ENCODE measurements at regions not wholly inside any gene's neighbourhood (a gene's known extent, or its start where the extent isn't known, plus 50 kb on each side); places are given as distances from the start of the nearest gene placed in this dataset.

- H3K79me2 ChIP-seq (ENCODE audit: insufficient read depth, low read length) = no peaks in the 10 kb centered on the region
- 54% methylated on average over 11 of the region's 12 CpGs for WGBS (ENCODE audit: insufficient coverage)
- no peaks in the 10 kb centered on the region for H4K20me1 ChIP-seq (ENCODE audit: insufficient read depth, low read length)
- Mint-ChIP-seq H3K9me3 (peaks cover under 1 to 16% (median 12%) of the 10 kb centered on the region in 7 donors), H3K27me3 (ENCODE audit: low read depth in 3 of 3) (peaks cover 25 to 30% (median 27%) of the 10 kb centered on the region in 3 donors), H3K4me1 (no peaks in the 10 kb centered on the region), H3K36me3 (no peaks in the 10 kb centered on the region), H3K27ac (no peak overlapping the region), H3K4me3 (no peak overlapping the region)
- no peak overlapping the region for H2AFZ ChIP-seq (ENCODE audit: insufficient read depth, low read depth, low read length, poor library complexity, severe bottlenecking)
- peaks cover 0 to 23% of the 10 kb centered on the region in 2 donors for H3K27me3 ChIP-seq (ENCODE audit: control insufficient read depth in 2 of 2, insufficient read depth in 2 of 2, low read length in 2 of 2)
- H3K36me3 ChIP-seq (replicated peaks in 1 of 2; ENCODE audit: control insufficient read depth in 1 of 2, insufficient read depth in 2 of 2, low read length in 2 of 2) = no peaks in the 10 kb centered on the region
- H3K9me3 ChIP-seq (replicated peaks in 1 of 2; ENCODE audit: control insufficient read depth in 1 of 2, insufficient read depth in 1 of 2, low read length in 2 of 2) = peaks cover 0 to 12% of the 10 kb centered on the region in 2 donors
- no peak overlapping the region for H3K4me3 ChIP-seq (replicated peaks in 1 of 3; ENCODE audit: low read depth in 2 of 3, low read length in 3 of 3)
- H3K27ac ChIP-seq (ENCODE audit: low read depth in 1 of 2, low read length in 2 of 2) = no peak overlapping the region
- H3K9ac ChIP-seq (ENCODE audit: insufficient read depth, low read length, poor library complexity, severe bottlenecking) = no peak overlapping the region
- H3K4me2 ChIP-seq (replicated peaks; ENCODE audit: extremely low read depth, low read length, poor library complexity, severe bottlenecking) = no peak overlapping the region
- intact Hi-C loops (cut with micrococcal nuclease) = no loop called here
- no peak for TF ChIP-seq CTCF (IDR thresholded peaks at IDR 0.05)
- no peaks in the 10 kb centered on the region for H3K4me1 ChIP-seq (ENCODE audit: control insufficient read depth in 1 of 2, insufficient read depth in 2 of 2, low read length in 2 of 2)
- no peak for DNase-seq
Measured at GRCh38 chr5:3107156-3107611, 355.7 kb upstream of the IRX2 start.

- Histone ChIP-seq H3K9ac (ENCODE audit: insufficient read depth, low read length, poor library complexity, severe bottlenecking) (no peak overlapping the region), H3K36me3 (replicated peaks in 1 of 2; ENCODE audit: control insufficient read depth in 1 of 2, insufficient read depth in 2 of 2, low read length in 2 of 2) (no peaks in the 10 kb centered on the region), H3K9me3 (replicated peaks in 1 of 2; ENCODE audit: control insufficient read depth in 1 of 2, insufficient read depth in 1 of 2, low read length in 2 of 2) (no peaks in the 10 kb centered on the region), H3K4me2 (replicated peaks; ENCODE audit: extremely low read depth, low read length, poor library complexity, severe bottlenecking) (no peak overlapping the region), H3K79me2 (ENCODE audit: insufficient read depth, low read length) (no peaks in the 10 kb centered on the region), H3K4me3 (replicated peaks in 1 of 3; ENCODE audit: low read depth in 2 of 3, low read length in 3 of 3) (no peak overlapping the region), H4K20me1 (ENCODE audit: insufficient read depth, low read length) (no peaks in the 10 kb centered on the region), H3K27me3 (ENCODE audit: control insufficient read depth in 2 of 2, insufficient read depth in 2 of 2, low read length in 2 of 2) (peaks cover 0 to 23% of the 10 kb centered on the region in 2 donors), H2AFZ (ENCODE audit: insufficient read depth, low read depth, low read length, poor library complexity, severe bottlenecking) (no peak overlapping the region), H3K27ac (ENCODE audit: low read depth in 1 of 2, low read length in 2 of 2) (no peak overlapping the region), H3K4me1 (ENCODE audit: control insufficient read depth in 1 of 2, insufficient read depth in 2 of 2, low read length in 2 of 2) (no peaks in the 10 kb centered on the region)
- Mint-ChIP-seq H3K4me1 (no peaks in the 10 kb centered on the region), H3K9me3 (peaks cover 0 to 17% (median 6%) of the 10 kb centered on the region in 7 donors), H3K27ac (no peak overlapping the region), H3K27me3 (ENCODE audit: low read depth in 3 of 3) (peaks cover 25 to 34% (median 33%) of the 10 kb centered on the region in 3 donors), H3K36me3 (no peaks in the 10 kb centered on the region), H3K4me3 (no peak overlapping the region)
- whole genome bisulfite sequencing (ENCODE audit: insufficient coverage) = 60% methylated on average over 7 of the region's 9 CpGs
- no peak for TF ChIP-seq CTCF (IDR thresholded peaks at IDR 0.05)
- DNase-seq = no peak
- intact Hi-C loops (cut with micrococcal nuclease) = no loop called here
Measured at GRCh38 chr5:3105581-3105980, 354.1 kb upstream of the IRX2 start.
